Right lobe of liver (tissue), 4 donors: ENCODE measurements at regions not wholly inside any gene's neighbourhood (a gene's known extent, or its start where the extent isn't known, plus 50 kb on each side); places are given as distances from the start of the nearest gene placed in this dataset.

Source experiments
- POLR2A ChIP-seq: fragments of 450-650 bp; IDR thresholded peaks from one replicate; pipeline ENCODE4 v1.6.1; 2017; ENCODE audit warnings: antibody characterized with exemption, mild to moderate bottlenecking
- TF ChIP-seq, protein P1 (sequence below), 4 donors: fragments of 200-600 bp in 3 of 4; fragments of 450-650 bp in 1 of 4; IDR thresholded peaks; one replicate each; pipeline versions ENCODE4 v1.5.1 to v1.8.0; 2016 to 2022; ENCODE audit warnings: antibody characterized with exemption in 4 of 4, mild to moderate bottlenecking in 2 of 4
- donor health status: DM: no; HTN: no; CAD: no.
- donor health status: DM: no; HTN: no; CAD: no.
- donor health status: DM: no; HTN: yes; CAD: no.

DNA sequence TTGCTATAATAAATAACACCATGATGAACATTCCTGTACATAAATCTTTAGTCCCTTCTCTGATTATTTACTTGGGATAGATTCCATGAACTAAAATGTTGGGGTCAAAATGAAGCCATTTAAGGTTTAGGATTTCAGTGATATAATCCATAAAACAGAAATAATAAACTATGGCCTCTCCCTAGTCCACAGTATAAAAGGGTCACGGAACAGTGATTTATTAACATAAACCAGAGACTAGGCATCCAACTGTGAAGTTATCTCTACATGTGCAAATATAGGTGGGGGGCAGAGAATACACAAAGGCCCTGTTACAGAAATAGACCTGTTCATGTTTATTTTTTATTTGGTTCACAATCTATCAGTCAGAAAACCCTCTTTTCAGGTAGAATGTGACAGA is 499.1 kb upstream of the SLIT2 start:
- TF ChIP-seq, protein P1, sequence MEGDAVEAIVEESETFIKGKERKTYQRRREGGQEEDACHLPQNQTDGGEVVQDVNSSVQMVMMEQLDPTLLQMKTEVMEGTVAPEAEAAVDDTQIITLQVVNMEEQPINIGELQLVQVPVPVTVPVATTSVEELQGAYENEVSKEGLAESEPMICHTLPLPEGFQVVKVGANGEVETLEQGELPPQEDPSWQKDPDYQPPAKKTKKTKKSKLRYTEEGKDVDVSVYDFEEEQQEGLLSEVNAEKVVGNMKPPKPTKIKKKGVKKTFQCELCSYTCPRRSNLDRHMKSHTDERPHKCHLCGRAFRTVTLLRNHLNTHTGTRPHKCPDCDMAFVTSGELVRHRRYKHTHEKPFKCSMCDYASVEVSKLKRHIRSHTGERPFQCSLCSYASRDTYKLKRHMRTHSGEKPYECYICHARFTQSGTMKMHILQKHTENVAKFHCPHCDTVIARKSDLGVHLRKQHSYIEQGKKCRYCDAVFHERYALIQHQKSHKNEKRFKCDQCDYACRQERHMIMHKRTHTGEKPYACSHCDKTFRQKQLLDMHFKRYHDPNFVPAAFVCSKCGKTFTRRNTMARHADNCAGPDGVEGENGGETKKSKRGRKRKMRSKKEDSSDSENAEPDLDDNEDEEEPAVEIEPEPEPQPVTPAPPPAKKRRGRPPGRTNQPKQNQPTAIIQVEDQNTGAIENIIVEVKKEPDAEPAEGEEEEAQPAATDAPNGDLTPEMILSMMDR (IDR thresholded peaks at IDR 0.05), result no peak
- no peak for TF ChIP-seq POLR2A
